ENCODE measurements at regions not wholly inside any gene's neighbourhood (a gene's known extent, or its start where the extent isn't known, plus 50 kb on each side); places are given as distances from the start of the nearest gene placed in this dataset.

DNA sequence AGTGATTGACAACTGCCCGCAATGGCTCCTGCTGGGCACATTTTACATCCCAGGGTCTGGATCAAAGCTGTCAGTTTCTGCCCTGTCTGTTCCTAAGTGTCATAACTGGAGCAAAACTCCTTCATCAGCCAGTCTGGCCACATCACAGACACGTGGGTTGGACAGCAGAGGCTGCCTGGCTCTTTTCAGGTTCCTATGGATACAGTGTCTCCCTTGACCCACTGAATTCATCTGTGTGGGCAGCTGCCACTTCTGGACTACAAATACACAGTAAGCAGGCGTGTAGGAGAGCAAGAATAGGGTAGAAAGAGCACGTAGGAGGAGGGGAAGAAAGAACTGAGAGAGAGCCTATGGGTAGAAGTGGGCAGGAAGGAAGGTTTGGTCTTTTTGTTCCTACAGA lies 238.0 kb downstream of the ENC1 start:
- TF ChIP-seq EZH2 (IDR thresholded peaks at IDR 0.05; ENCODE audit: low read length, unreplicated experiment) = no peak
- TF ChIP-seq, protein P1, sequence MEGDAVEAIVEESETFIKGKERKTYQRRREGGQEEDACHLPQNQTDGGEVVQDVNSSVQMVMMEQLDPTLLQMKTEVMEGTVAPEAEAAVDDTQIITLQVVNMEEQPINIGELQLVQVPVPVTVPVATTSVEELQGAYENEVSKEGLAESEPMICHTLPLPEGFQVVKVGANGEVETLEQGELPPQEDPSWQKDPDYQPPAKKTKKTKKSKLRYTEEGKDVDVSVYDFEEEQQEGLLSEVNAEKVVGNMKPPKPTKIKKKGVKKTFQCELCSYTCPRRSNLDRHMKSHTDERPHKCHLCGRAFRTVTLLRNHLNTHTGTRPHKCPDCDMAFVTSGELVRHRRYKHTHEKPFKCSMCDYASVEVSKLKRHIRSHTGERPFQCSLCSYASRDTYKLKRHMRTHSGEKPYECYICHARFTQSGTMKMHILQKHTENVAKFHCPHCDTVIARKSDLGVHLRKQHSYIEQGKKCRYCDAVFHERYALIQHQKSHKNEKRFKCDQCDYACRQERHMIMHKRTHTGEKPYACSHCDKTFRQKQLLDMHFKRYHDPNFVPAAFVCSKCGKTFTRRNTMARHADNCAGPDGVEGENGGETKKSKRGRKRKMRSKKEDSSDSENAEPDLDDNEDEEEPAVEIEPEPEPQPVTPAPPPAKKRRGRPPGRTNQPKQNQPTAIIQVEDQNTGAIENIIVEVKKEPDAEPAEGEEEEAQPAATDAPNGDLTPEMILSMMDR (conservative IDR thresholded peaks at IDR 0.05; ENCODE audit: low read depth, low read length) = no peak
- no peak for TF ChIP-seq EZH2phosphoT487 (IDR thresholded peaks at IDR 0.05; ENCODE audit: borderline replicate concordance, low read length)
